Heart left ventricle (tissue), 16 donors: ENCODE measurements at regions not wholly inside any gene's neighbourhood (a gene's known extent, or its start where the extent isn't known, plus 50 kb on each side); places are given as distances from the start of the nearest gene placed in this dataset.

Experiments used
- ATAC-seq, 4 donors: fragments of 200-7000 bp; cut with Tn5 transposase; one replicate each; pipeline ENCODE4 v1.9.1; 2020 to 2022; ENCODE audit warnings: moderate library complexity in 4 of 4, mild to moderate bottlenecking in 3 of 4, moderate number of reproducible peaks in 1 of 4
- DNase-seq, 5 donors: peaks; one replicate each; pipeline ENCODE4 v3.0.0-alpha.2; 2020
- H3K27ac ChIP-seq, 12 donors: fragments of 200-600 bp; sonication (generic) in 4 of 12; one replicate each; pipeline versions ENCODE4 v1.5.0 to v1.8.0; 2016 to 2022; ENCODE audit warnings: mild to moderate bottlenecking in 2 of 12
- H3K27me3 ChIP-seq, 9 donors: fragments of 200-600 bp; sonication (generic) in 2 of 9; one replicate each; pipeline versions ENCODE4 v1.5.1 to v1.8.0; 2016 to 2022; ENCODE audit warnings: mild to moderate bottlenecking in 3 of 9
- H3K36me3 ChIP-seq, 9 donors: fragments of 200-600 bp; sonication (generic) in 2 of 9; one replicate each; pipeline versions ENCODE4 v1.5.0 to v1.8.0; 2018 to 2022; ENCODE audit warnings: mild to moderate bottlenecking in 2 of 9
- H3K4me1 ChIP-seq, 12 donors: fragments of 200-600 bp; sonication (generic) in 4 of 12; one replicate each; pipeline versions ENCODE4 v1.5.0 to v1.8.0; 2016 to 2022; ENCODE audit warnings: mild to moderate bottlenecking in 3 of 12
- H3K4me3 ChIP-seq, 12 donors: fragments of 200-600 bp; sonication (generic) in 4 of 12; one replicate each; pipeline versions ENCODE4 v1.5.0 to v1.8.0; 2017 to 2022; ENCODE audit warnings: mild to moderate bottlenecking in 9 of 12, moderate library complexity in 4 of 12
- H3K9me3 ChIP-seq, 12 donors: fragments of 200-600 bp; sonication (generic) in 4 of 12; one replicate each; pipeline versions ENCODE4 v1.5.0 to v1.8.0; 2016 to 2022; ENCODE audit warnings: mild to moderate bottlenecking in 1 of 12
- CTCF ChIP-seq, 12 donors: fragments of 200-600 bp; sonication (generic) in 4 of 12; IDR thresholded peaks; one replicate each; pipeline versions ENCODE4 v1.5.0 to v1.8.0; 2018 to 2022; ENCODE audit warnings: antibody characterized with exemption in 12 of 12, mild to moderate bottlenecking in 5 of 12
- POLR2A ChIP-seq, 2 donors: fragments of 450-650 bp; IDR thresholded peaks; one replicate each; pipeline ENCODE4 v1.6.1; 2017; ENCODE audit warnings: antibody characterized with exemption in 2 of 2, mild to moderate bottlenecking in 2 of 2, moderate library complexity in 2 of 2
- WGBS, 4 donors: extraction: QIAGEN DNeasy Blood & Tissue Kit in 2 of 4; methylation state at CpG; one replicate each; pipeline versions ENCODE4 v1.1.5 to v1.1.7; 2013 to 2018; 5-methylcytosine and 5-hydroxymethylcytosine counted together
- intact Hi-C, 10 donors: fragments of 100-400 bp; cut with DNase I; formaldehyde crosslinking; loops; one replicate each; pipeline versions ENCODE4 v1.11.1 to v1.14.2; 2022
- donor health status: ischemic (EF 13 %, LVEDD 7.1; RV severe dilation, severe dysfunction).
- donor health status: healthy with polysubstance abuse.
- donor health status: DM: no; HTN: yes; CAD: no.
- donor health status: DM: no; HTN: no; CAD: no.
- donor health status: ischemic (EF 25% LVEDD 6.9; RV normal size, moderate dysfunction).
- donor health status: ischemic (EF 25% LVEDD 5.7; RV mildly dilated, moderate dysfunction).
- donor health status: healthy.
- donor health status: DM: yes; HTN: yes; CAD: no.
- donor health status: ischemic (EF 35%, LVEDD 5.7; RV mildly dilated, moderate dysfunction).
- donor health status: nonischemic (EF 11% LVEDD 7.7; RV severe dilation, severe dysfunction).
- donor health status: DM: yes; HTN: yes; CAD: no.
- donor health status: PGD.
- donor health status: ischemic (EF 29% LVEDD 5.4; RV normal size, mild dysfunction).
- donor health status: nonischemic (EF 23%, LVEDD 6.1; RV moderate dilation, normal function).

- peak; percentile 45 to 68 (median 60) for DNase-seq
- Histone ChIP-seq H3K9me3 (no peaks in the 10 kb centered on the region), H3K4me1 (peaks cover 0 to 39% (median 23%) of the 10 kb centered on the region in 12 donors), H3K27ac (peak overlapping the region in 5 of 12 donors; percentile 25 to 66 (median 53)), H3K4me3 (no peak overlapping the region), H3K36me3 (peaks cover 0 to 3% (median 0%) of the 10 kb centered on the region in 9 donors), H3K27me3 (no peaks in the 10 kb centered on the region)
- intact Hi-C loops = no loop called here
- TF ChIP-seq POLR2A (IDR thresholded peaks at IDR 0.05) (no peak), CTCF (IDR thresholded peaks at IDR 0.05) (no peak)
- whole genome bisulfite sequencing, 4 donors = 67 to 87% (median 80%) methylated on average over 1 of the region's 1 CpG
- ATAC-seq = peak; percentile 91 to 94 (median 92)
These were observed 268.4 kb upstream of the ROPN1 start for GRCh38 chr3:124260206-124260915.

- Histone ChIP-seq H3K36me3 (peaks cover 0 to 3% (median 0%) of the 10 kb centered on the region in 9 donors), H3K27ac (peak overlapping the region in 2 of 12 donors; percentile 8 to 66), H3K4me3 (no peak overlapping the region), H3K27me3 (no peaks in the 10 kb centered on the region), H3K4me1 (peaks cover 2 to 47% (median 27%) of the 10 kb centered on the region in 12 donors), H3K9me3 (no peaks in the 10 kb centered on the region)
- TF ChIP-seq POLR2A (IDR thresholded peaks at IDR 0.05) (no peak), CTCF (IDR thresholded peaks at IDR 0.05) (no peak)
- ATAC-seq (no peak), DNase-seq (no peak)
- 88 to 95% (median 93%) methylated on average over 2 of the region's 2 CpGs for WGBS, 4 donors
- intact Hi-C loops = no loop called here
These were observed 269.4 kb upstream of the ROPN1 start for GRCh38 chr3:124261306-124261705.

- peaks cover 1 to 43% (median 23%) of the 10 kb centered on the region in 12 donors for H3K4me1 ChIP-seq
- H3K27ac ChIP-seq = no peak overlapping the region
- no peak overlapping the region for H3K4me3 ChIP-seq
- no peaks in the 10 kb centered on the region for H3K9me3 ChIP-seq
- DNase-seq = no peak
- TF ChIP-seq POLR2A (IDR thresholded peaks at IDR 0.05) (no peak), CTCF (IDR thresholded peaks at IDR 0.05) (no peak)
- intact Hi-C loops = no loop called here
- 82 to 91% (median 89%) methylated on average over 4 of the region's 4 CpGs for WGBS, 4 donors
- H3K36me3 ChIP-seq = peaks cover 0 to 3% (median 0%) of the 10 kb centered on the region in 9 donors
- no peak for ATAC-seq
- H3K27me3 ChIP-seq = no peaks in the 10 kb centered on the region
These were observed 271.2 kb upstream of the ROPN1 start for GRCh38 chr3:124263168-124263567.

GRCh38 chr3:124264346-124264745 lies 272.4 kb upstream of the ROPN1 start:
- intact Hi-C loops = no loop called here
- no peak for TF ChIP-seq CTCF (IDR thresholded peaks at IDR 0.05)
- TF ChIP-seq POLR2A (IDR thresholded peaks at IDR 0.05) = no peak
- no peak overlapping the region for H3K27ac ChIP-seq
- H3K27me3 ChIP-seq = no peaks in the 10 kb centered on the region
- H3K9me3 ChIP-seq = no peaks in the 10 kb centered on the region
- H3K36me3 ChIP-seq = peaks cover 0 to 7% (median 3%) of the 10 kb centered on the region in 9 donors
- ATAC-seq = no peak
- 86 to 91% (median 90%) methylated on average over 7 to 8 of the region's 8 CpGs for WGBS, 4 donors
- H3K4me3 ChIP-seq = no peak overlapping the region
- peaks cover 0 to 34% (median 23%) of the 10 kb centered on the region in 12 donors for H3K4me1 ChIP-seq
- no peak for DNase-seq
